HG03064 (cell line): ENCODE measurements at regions not wholly inside any gene's neighbourhood (a gene's known extent, or its start where the extent isn't known, plus 50 kb on each side); places are given as distances from the start of the nearest gene placed in this dataset.

Experiments used
- ATAC-seq: cut with Tn5 transposase; IDR thresholded peaks from one replicate; pipeline ENCODE4 v1.9.1; 2021; ENCODE audit warnings: low read depth; ENCODE audit not compliant: unreplicated experiment

DNA sequence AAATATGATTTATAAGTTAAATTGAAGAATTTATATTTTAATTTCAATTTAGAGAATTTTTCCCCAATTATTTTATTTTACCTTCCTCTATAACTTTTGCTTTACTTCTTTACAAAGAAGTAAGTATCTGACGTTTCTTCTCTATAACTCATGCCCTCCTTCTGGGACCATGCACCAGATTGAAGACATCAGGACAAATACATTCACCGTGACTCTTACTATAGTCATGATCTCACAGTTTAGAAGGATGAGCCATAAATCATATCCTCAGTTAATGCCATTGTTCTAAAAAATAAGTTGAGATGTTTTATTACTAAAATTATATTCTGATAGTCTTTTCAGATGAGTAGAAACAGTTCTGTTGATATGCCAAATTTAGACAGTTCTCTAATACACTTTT lies 279.3 kb downstream of the TMX3 start:
- ATAC-seq, result no peak

GRCh38 chr18:68431922-68432198 lies 283.0 kb downstream of the TMX3 start:
- no peak for ATAC-seq

DNA sequence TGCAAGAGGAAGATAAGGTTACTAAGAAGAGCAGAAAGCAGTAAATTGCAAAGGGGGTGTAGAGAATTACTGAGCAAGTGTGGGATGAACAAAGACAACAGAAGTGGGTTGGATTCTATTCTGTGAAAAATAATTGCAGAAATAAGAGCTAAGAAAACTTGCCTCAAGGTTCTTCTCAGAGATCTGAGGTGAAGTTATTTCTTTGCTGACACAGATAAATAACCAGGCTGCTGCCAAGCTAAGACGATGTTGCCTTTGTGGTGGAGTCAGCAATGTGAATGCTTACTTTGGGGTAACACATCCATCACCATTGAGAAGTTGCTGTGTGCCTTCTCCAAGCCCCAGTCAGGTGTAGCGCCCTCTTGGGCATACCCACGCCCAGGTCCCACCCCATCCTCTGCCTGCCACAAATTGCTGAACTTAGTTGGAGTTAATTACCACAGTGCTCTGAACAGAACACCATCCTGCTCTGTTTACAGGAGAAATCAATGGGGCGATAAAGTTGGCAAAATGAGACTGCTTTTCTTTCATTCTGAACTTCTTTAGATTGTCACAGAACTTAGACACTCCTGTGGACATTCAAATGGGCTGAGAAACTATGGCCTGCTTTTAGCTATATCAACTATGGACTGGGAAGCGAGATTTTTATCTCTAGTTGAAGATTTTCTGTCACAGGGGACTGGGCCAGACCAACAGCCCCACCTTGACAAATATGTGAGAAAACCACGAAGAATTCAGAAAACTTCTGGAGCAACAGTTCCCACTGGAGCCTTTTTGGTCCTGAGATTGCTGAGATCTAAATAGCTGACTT lies 283.6 kb downstream of the TMX3 start:
- no peak for ATAC-seq

GRCh38 chr18:68429841-68430240 lies 285.1 kb downstream of the TMX3 start:
- no peak for ATAC-seq

DNA sequence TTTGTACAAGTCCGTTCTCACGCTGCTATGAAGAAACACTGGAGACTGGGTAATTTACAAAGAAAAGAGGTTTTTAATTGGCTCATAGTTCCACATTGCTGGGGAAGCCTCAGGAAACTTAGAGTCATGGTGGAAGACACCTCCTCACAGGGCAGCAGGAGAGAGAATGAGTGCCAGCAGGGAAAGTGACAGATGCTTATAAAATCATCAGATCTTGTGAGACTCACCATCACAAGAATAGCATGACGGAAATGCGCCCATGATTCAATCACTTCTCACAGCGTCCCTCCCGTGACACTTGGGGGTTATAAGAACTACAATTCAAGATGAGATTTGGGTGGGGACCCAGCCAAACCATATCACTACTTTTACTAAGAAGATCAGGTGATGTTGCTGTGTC lies 285.8 kb downstream of the TMX3 start:
- ATAC-seq, result no peak

- no peak for ATAC-seq
Observed at GRCh38 chr18:68428661-68429060, 286.2 kb downstream of the TMX3 start.

GRCh38 chr18:68427951-68428401 lies 286.9 kb downstream of the TMX3 start:
- ATAC-seq, result no peak

GRCh38 chr18:68426731-68427315 lies 288.1 kb downstream of the TMX3 start:
- ATAC-seq, result no peak

DNA sequence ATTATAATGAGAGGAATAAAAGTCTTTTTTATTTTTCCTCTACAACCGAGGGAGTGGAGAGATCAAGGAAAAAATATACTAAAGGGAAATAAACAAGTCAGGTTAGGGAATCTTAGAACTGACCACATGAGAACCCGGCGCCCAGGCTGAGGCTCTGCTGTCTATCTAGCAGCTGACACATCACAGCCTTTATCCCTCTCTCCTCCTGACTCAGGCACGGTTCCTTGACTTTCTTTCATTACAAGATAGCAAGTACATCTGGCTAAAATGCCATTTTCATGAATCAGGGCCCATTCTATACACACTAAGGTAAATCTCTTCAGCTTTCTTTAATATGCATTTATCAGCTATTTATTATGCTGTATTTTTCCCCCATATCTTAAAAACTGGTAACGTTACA lies 296.0 kb downstream of the TMX3 start:
- no peak for ATAC-seq

DNA sequence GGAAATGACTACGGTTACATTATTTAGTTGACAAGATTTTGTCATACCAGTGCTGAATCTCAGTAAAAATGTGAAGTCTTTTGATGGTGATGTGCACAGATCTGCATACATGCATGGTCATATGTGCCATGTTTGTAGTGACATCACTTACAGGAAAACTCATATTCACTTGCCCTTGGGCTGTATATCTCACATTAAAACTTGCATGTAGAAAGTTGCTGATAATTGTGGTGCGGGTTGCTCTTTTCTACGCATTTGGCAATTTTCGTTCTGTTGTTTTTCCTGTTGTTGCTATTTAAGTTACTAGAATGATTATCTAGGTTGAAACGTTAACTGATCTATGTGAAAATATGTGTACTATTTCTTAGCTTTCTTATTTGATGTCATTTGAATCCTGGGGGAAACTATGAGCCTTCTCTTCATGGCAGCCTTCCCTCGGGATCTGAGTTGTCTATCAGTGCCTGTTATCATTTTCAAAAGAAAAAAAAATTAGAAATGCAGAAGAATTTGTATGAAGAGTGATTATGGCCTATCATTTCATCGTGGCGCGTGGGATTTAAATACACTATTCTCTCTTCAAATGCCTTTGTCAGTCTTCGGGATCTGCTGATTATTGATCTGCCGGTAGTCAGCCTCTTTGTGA lies 296.6 kb downstream of the TMX3 start:
- ATAC-seq, result no peak

GRCh38 chr18:68417826-68418225 lies 297.1 kb downstream of the TMX3 start:
- ATAC-seq, result no peak

DNA sequence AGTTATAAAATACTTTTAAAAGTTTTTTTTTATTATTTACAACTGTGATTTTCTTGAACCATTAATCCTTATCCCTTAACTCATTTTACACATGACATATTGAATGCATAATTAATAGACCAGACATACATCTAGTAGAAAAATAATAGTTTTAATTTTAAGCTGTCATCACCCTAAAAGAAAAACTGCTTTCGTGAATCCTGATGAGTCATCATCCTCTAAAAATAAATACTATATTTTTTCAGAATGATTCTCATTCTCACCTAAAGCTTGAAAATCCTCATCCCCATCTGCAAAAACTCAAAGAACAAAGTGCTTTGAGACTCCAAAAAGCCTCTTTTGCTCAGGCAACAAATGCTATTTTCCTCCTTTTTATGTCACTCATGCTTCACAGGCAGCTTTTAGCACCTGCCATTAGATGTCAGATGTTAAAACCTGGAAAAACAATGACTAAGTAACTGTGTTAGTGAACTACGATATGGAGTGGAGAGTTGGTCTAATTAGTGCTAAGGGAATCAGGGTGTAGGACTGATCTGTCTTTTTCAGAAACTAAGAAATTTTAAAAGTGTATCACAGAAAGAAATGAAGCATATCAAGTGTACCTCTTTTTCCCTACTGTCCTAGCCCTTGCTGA lies 297.6 kb downstream of the TMX3 start:
- no peak for ATAC-seq

GRCh38 chr18:68414407-68414806 lies 300.5 kb downstream of the TMX3 start:
- ATAC-seq, result no peak

DNA sequence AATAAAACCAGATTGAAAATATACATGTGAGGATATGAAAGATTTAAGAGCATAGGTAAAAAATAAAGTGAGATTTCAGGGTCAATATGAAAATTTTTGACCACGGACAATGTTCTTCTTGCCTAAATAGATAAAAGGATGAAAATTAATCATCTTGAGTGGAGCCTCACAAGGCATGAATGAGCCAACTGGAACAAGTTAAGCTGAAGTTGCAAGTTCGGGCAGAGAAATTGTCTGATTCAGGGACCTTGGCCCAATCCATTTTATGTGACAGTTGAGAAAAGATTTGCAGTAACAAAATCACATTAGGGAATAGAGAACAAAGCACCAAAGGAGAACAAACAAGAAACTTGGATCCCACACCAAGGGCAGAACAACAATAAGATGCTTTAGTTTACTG lies 305.3 kb downstream of the TMX3 start:
- ATAC-seq, result no peak

GRCh38 chr18:68406761-68407160 lies 308.1 kb downstream of the TMX3 start:
- no peak for ATAC-seq

DNA sequence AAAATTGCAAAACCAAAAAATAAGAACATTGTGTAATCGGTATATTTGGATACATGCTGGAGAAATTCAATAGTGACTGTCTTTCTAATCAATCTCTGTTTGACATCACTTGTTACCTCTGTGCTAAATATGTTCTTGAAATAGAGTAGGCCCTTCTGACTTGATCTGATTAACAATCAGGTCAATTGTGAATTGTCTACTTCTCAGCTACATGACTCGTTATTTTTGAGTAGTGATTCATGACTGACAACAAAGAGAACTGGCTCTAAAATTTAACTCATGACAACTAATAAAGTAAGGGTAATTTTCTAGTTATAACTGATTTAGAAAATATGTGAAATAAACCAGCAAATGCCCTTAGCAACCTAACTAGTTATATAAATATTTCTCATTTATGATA lies 312.1 kb downstream of the TMX3 start:
- ATAC-seq, result no peak

- no peak for ATAC-seq
Observed at GRCh38 chr18:68400889-68401288, 314.0 kb downstream of the TMX3 start.

- no peak for ATAC-seq
Observed at GRCh38 chr18:68399721-68400120, 315.2 kb downstream of the TMX3 start.

DNA sequence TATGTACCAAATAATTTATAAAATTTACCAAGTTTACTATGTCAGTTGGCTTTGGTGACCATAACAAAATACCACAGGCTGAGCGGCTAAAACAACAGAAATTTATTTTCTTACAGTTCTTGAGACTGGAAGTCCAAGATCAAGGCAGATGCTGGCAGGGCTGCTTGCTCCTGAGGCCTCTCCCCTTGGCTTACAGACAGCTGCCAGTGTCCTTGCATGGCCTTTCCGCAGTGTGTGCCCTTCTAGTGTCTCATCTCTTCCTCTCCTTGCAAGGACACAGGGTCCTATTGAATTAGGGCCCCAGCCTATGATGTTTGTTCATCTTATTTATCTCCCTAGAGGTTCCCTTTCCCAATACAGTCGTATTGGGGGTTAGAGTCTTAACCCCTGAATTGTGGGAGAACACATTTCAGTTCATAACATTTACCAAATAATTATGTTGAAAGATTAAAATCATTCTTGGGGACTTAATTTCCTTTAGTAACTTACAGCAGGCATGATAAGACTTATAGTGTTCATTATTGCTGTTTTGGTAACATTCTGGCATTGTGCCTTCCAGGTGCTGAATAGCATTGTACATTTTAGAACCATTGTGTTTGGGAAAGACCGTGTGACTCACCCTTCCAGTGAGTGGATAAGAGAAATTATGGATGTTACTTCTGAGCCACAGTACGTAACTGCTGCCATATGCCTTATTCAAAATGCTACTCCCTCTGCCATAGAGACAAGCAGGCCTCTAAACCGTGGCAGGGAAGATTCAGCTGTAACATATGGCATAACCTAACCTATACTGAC lies 317.5 kb downstream of the TMX3 start:
- ATAC-seq, result no peak

GRCh38 chr18:68394705-68395104 lies 320.2 kb downstream of the TMX3 start:
- no peak for ATAC-seq

DNA sequence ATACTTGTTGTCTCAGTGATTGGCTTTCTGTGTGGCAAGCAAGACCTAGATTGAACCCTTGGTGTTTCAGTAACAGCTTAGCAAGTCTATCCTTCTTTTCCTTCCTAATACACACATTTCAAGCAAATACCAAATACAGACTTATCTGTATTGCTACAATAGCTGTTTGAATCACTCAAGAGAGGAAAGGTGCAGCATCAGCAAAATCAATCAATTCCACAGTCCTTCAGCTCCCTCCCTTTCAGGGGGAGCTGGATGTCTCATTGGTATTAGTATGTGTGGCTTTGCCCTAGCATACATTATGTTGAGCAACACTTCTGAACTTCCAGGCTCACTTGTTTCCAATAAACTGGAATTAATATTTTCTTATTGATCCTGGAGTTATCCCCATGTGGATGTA lies 323.1 kb downstream of the TMX3 start:
- no peak for ATAC-seq
